HG03139 (cell line): ENCODE measurements at regions not wholly inside any gene's neighbourhood (a gene's known extent, or its start where the extent isn't known, plus 50 kb on each side); places are given as distances from the start of the nearest gene placed in this dataset.
"Not testable (repeated sequence)": the region's sequence is repeated elsewhere in the genome, so short reads cannot be mapped to it uniquely, and the experiment has no call there.

Experiments used
- ATAC-seq: cut with Tn5 transposase; IDR thresholded peaks from one replicate; pipeline ENCODE4 v1.9.1; 2021; ENCODE audit not compliant: unreplicated experiment

GRCh38 chr4:156335721-156336120, 382.1 kb upstream of the CTSO start:
- ATAC-seq = no peak

GRCh38 chr4:156330436-156331031, 376.9 kb upstream of the CTSO start:
- ATAC-seq = no peak

GRCh38 chr4:156329779-156330178, 376.1 kb upstream of the CTSO start:
- no peak for ATAC-seq

- ATAC-seq = no peak
Measured at GRCh38 chr4:156328882-156329281, 375.2 kb upstream of the CTSO start.

GRCh38 chr4:156326246-156326645, 372.6 kb upstream of the CTSO start:
- ATAC-seq = no peak

GRCh38 chr4:156322592-156322991, 368.9 kb upstream of the CTSO start:
- no peak for ATAC-seq

- ATAC-seq = no peak
Measured at GRCh38 chr4:156321203-156321602, 367.5 kb upstream of the CTSO start.

- no peak for ATAC-seq
Measured at GRCh38 chr4:156313497-156313896, 359.8 kb upstream of the CTSO start.

GRCh38 chr4:156312261-156312847, 358.7 kb upstream of the CTSO start:
- no peak for ATAC-seq

GRCh38 chr4:156309031-156309430, 355.4 kb upstream of the CTSO start:
- ATAC-seq = no peak

GRCh38 chr4:156303708-156304107, 350.0 kb upstream of the CTSO start:
- no peak for ATAC-seq

GRCh38 chr4:156298230-156298629, 344.6 kb upstream of the CTSO start:
- ATAC-seq = no peak

GRCh38 chr4:156295676-156296195, 342.1 kb upstream of the CTSO start:
- no peak for ATAC-seq

- ATAC-seq = no peak
Measured at GRCh38 chr4:156294577-156294976, 340.9 kb upstream of the CTSO start.

GRCh38 chr4:156293657-156294297, 340.1 kb upstream of the CTSO start:
- ATAC-seq = no peak

- ATAC-seq = no peak
Measured at GRCh38 chr4:156291317-156291716, 337.7 kb upstream of the CTSO start.

- no peak for ATAC-seq
Measured at GRCh38 chr4:156290811-156291210, 337.1 kb upstream of the CTSO start.

- ATAC-seq = not testable (repeated sequence)
Measured at GRCh38 chr4:156290026-156290425, 336.4 kb upstream of the CTSO start.

- no peak for ATAC-seq
Measured at GRCh38 chr4:156280686-156281085, 327.0 kb upstream of the CTSO start.

GRCh38 chr4:156265407-156265806, 311.7 kb upstream of the CTSO start:
- no peak for ATAC-seq

- no peak for ATAC-seq
Measured at GRCh38 chr4:156261230-156261629, 307.6 kb upstream of the CTSO start.

- ATAC-seq = no peak
Measured at GRCh38 chr4:156255230-156256007, 301.8 kb upstream of the CTSO start.
